PC-3 (cell line): ENCODE measurements at regions not wholly inside any gene's neighbourhood (a gene's known extent, or its start where the extent isn't known, plus 50 kb on each side); places are given as distances from the start of the nearest gene placed in this dataset.

Source experiments
- ATAC-seq: fragments of 200-7000 bp; cut with Tn5 transposase; 2 replicates; pipeline ENCODE4 v1.9.1; 2020; ENCODE audit warnings: mild to moderate bottlenecking, moderate library complexity
- BruUV-seq: library from RNA; stranded (reverse); fragments of 400-500 nt; replicated peaks from 2 replicates; lab custom pipeline; 2021; lab: Mats Ljungman, UMichigan
- CTCF ChIA-PET: fragments of 300-600 bp; sonication (Branson Sonifier 250); formaldehyde crosslinking; loops from one replicate; lab custom pipeline; 2022; ENCODE audit warnings: antibody characterized with exemption; lab: Charles Lee
- POLR2A ChIA-PET: fragments of 300-600 bp; sonication (Branson Sonifier 250); formaldehyde crosslinking; loops from one replicate; lab custom pipeline; 2022; ENCODE audit warnings: antibody characterized with exemption; ENCODE audit not compliant: unreplicated experiment; lab: Charles Lee
- DNase-seq: peaks from one replicate; pipeline ENCODE4 v3.0.0-alpha.2; 2015
- H2AFZ ChIP-seq: fragments of 300-600 bp; sonication (generic); 2 replicates; pipeline ENCODE4 v1.6.0; 2016; ENCODE audit warnings: antibody characterized with exemption, low read length
- H3F3A ChIP-seq: fragments of 300-600 bp; sonication (generic); one replicate; pipeline ENCODE4 v1.6.0; 2017; ENCODE audit warnings: antibody characterized with exemption, low read length, control low read depth, mild to moderate bottlenecking; ENCODE audit not compliant: unreplicated experiment
- H3K27ac ChIP-seq: fragments of 300-600 bp; sonication (generic); 2 replicates; pipeline ENCODE4 v1.5.1; 2016; ENCODE audit warnings: mild to moderate bottlenecking, low read length
- H3K27me3 ChIP-seq: fragments of 300-600 bp; sonication (generic); 2 replicates; pipeline ENCODE4 v1.6.1; 2016; ENCODE audit warnings: low read length, mixed read lengths
- H3K36me3 ChIP-seq: fragments of 300-600 bp; sonication (generic); 2 replicates; pipeline ENCODE4 v1.6.1; 2016; ENCODE audit warnings: low read depth, mixed run types, low read length, mixed read lengths
- H3K4me1 ChIP-seq: fragments of 300-600 bp; sonication (generic); 2 replicates; pipeline ENCODE4 v1.5.1; 2016; ENCODE audit warnings: low read length; ENCODE audit not compliant: insufficient read depth
- H3K4me2 ChIP-seq: fragments of 300-600 bp; sonication (generic); 2 replicates; pipeline ENCODE4 v1.6.0; 2016; ENCODE audit warnings: low read length
- H3K4me3 ChIP-seq: fragments of 300-600 bp; sonication (generic); 2 replicates; pipeline ENCODE4 v1.5.1; 2016; ENCODE audit warnings: mild to moderate bottlenecking, low read length, mixed read lengths
- H3K79me2 ChIP-seq: fragments of 300-600 bp; sonication (generic); 2 replicates; pipeline ENCODE4 v1.6.1; 2017; ENCODE audit warnings: low read length, mixed read lengths
- H3K9ac ChIP-seq: fragments of 300-600 bp; sonication (generic); 2 replicates; pipeline ENCODE4 v1.6.0; 2016; ENCODE audit warnings: mild to moderate bottlenecking, low read length
- H3K9me2 ChIP-seq: fragments of 300-600 bp; sonication (generic); replicated peaks from 2 replicates; pipeline ENCODE4 v1.6.1; 2016; ENCODE audit warnings: mixed run types, low read length, mixed read lengths
- H3K9me3 ChIP-seq: fragments of 300-600 bp; sonication (generic); 2 replicates; pipeline ENCODE4 v1.6.1; 2016; ENCODE audit warnings: low read length, mixed read lengths
- H4K20me1 ChIP-seq: fragments of 300-600 bp; sonication (generic); 2 replicates; pipeline ENCODE4 v1.6.1; 2016; ENCODE audit warnings: low read length, mixed read lengths
- CTCF ChIP-seq: fragments of 300-600 bp; sonication (generic); conservative IDR thresholded peaks from 2 replicates; pipeline ENCODE4 v1.5.1; 2017; ENCODE audit warnings: antibody characterized with exemption, low read depth, mild to moderate bottlenecking, low read length
- EZH2 ChIP-seq: fragments of 300-600 bp; sonication (generic); IDR thresholded peaks from one replicate; pipeline ENCODE4 v1.6.1; 2017; ENCODE audit warnings: antibody characterized with exemption, mild to moderate bottlenecking, low read length; ENCODE audit not compliant: unreplicated experiment
- EZH2phosphoT487 ChIP-seq: fragments of 300-600 bp; sonication (generic); IDR thresholded peaks from 2 replicates; pipeline ENCODE4 v1.6.1; 2018; ENCODE audit warnings: mild to moderate bottlenecking, antibody characterized with exemption, low read length, borderline replicate concordance
- intact Hi-C: fragments of 100-400 bp; cut with micrococcal nuclease; formaldehyde crosslinking; loops from 2 replicates; pipeline ENCODE4 v1.9.0; 2023

GRCh38 chrX:25066131-25066530 is 50.4 kb upstream of the ARX start:
- H3K4me2 ChIP-seq: no peak overlapping the region
- H4K20me1 ChIP-seq: no peaks in the 10 kb centered on the region
- intact Hi-C loops: no loop called here
- no peak overlapping the region for H3K4me3 ChIP-seq
- no peaks in the 10 kb centered on the region for H3K79me2 ChIP-seq
- H3K27ac ChIP-seq: no peak overlapping the region
- BruUV-seq: no TSS peak
- H3K4me1 ChIP-seq: no peaks in the 10 kb centered on the region
- H3K9me3 ChIP-seq: no peaks in the 10 kb centered on the region
- 0 out of 2 replicates have a peak, but pooled peaks cover 11% of the 10 kb centered on the region for H3K27me3 ChIP-seq
- no peak overlapping the region for H3K9ac ChIP-seq
- no peaks in the 10 kb centered on the region for H3K36me3 ChIP-seq
- ChIA-PET CTCF (no interaction called here), POLR2A (no interaction called here)
- no peaks in the 10 kb centered on the region for H3F3A ChIP-seq
- no peak overlapping the region for H2AFZ ChIP-seq
- TF ChIP-seq EZH2phosphoT487 (no peak), EZH2 (no peak), CTCF (no peak)
- DNase-seq: no peak
- H3K9me2 ChIP-seq: no peaks in the 10 kb centered on the region
- no peak for ATAC-seq
